Coronary artery (tissue), 2 donors: ENCODE measurements at regions not wholly inside any gene's neighbourhood (a gene's known extent, or its start where the extent isn't known, plus 50 kb on each side); places are given as distances from the start of the nearest gene placed in this dataset.

Experiments
- DNase-seq: peaks from one replicate; pipeline ENCODE4 v3.0.0-alpha.2; 2017; ENCODE audit warnings: low spot score
- H3K27ac ChIP-seq, 2 donors: fragments of 200-600 bp; sonication (generic); one replicate each; pipeline ENCODE4 v1.5.1; 2016 to 2019
- H3K4me3 ChIP-seq: fragments of 200-600 bp; sonication (generic); 2 replicates; pipeline ENCODE4 v1.5.1; 2016; ENCODE audit warnings: mild to moderate bottlenecking, moderate library complexity
- TF ChIP-seq, protein P1 (sequence below): fragments of 200-600 bp; sonication (generic); IDR thresholded peaks from one replicate; pipeline ENCODE4 v1.5.1; 2019; ENCODE audit warnings: antibody characterized with exemption

DNA sequence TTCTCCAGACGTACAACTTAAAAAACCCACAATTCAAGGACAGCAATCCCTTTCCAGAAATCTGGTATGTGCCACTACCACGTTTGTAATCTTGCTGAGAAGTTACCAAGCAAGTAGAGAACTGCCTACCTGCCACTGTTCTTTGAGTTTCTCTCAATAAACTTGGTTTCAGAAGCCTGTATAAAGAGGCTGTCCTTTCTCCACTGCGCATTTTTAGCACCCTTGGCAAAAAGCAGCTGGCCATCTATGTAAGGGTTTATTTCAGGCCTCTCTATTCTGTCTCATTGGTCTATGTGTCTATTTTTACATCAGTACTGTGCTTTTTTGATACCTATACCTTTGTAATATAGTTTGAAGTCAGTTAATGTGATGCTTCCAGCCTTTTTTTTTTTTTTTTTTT, 665.1 kb upstream of the BRINP3 start:
- Histone ChIP-seq H3K27ac (no peak overlapping the region), H3K4me3 (no peak overlapping the region)
- TF ChIP-seq, protein P1, sequence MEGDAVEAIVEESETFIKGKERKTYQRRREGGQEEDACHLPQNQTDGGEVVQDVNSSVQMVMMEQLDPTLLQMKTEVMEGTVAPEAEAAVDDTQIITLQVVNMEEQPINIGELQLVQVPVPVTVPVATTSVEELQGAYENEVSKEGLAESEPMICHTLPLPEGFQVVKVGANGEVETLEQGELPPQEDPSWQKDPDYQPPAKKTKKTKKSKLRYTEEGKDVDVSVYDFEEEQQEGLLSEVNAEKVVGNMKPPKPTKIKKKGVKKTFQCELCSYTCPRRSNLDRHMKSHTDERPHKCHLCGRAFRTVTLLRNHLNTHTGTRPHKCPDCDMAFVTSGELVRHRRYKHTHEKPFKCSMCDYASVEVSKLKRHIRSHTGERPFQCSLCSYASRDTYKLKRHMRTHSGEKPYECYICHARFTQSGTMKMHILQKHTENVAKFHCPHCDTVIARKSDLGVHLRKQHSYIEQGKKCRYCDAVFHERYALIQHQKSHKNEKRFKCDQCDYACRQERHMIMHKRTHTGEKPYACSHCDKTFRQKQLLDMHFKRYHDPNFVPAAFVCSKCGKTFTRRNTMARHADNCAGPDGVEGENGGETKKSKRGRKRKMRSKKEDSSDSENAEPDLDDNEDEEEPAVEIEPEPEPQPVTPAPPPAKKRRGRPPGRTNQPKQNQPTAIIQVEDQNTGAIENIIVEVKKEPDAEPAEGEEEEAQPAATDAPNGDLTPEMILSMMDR: no peak
- DNase-seq: no peak

DNA sequence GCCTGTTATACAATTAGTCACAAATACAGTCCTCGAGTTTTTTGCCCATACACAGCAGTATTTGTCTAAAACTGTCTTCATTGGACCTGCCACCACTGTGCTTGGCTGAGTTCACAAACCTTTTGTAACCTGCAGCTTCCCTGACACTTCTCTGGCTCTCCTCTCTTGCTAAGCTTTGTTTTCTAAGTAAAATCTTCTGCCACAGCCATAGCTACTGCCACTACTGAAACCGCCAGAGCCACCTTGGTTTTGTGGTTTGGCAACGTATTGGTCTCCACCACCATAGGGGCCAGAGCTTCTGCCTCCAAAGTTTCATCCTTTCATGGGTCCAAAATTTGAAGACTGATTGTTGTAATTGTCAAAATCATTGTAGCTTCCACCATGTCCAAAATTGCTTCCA, 668.2 kb upstream of the BRINP3 start:
- TF ChIP-seq, protein P1: no peak
- Histone ChIP-seq H3K4me3 (no peak overlapping the region), H3K27ac (no peak overlapping the region)
- DNase-seq: no peak

DNA sequence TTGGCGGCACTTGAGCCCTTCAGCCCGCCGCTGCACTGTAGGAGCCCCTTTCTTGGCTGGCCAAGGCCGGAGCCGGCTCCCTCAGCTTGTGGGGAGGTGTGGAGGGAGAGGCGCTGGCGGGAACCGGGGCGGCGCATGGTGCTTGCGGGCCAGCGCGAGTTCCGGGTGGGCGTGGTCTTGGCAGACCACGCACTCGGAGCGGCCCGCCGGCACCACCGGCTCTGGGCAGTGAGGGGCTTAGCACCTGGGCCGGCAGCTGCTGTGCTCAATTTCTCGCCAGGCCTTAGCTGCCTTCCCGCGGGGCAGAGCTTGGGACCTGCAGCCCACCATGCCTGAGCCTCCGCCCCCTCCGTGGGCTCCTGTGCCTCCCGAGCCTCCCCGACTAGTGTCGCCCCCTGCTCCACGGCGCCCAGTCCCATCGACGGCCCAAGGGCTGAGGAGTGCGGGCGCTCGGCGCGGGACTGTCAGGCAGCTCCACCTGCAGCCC, 673.7 kb upstream of the BRINP3 start:
- TF ChIP-seq, protein P1: no peak
- DNase-seq: no peak
- Histone ChIP-seq H3K27ac (no peak overlapping the region), H3K4me3 (no peak overlapping the region)

DNA sequence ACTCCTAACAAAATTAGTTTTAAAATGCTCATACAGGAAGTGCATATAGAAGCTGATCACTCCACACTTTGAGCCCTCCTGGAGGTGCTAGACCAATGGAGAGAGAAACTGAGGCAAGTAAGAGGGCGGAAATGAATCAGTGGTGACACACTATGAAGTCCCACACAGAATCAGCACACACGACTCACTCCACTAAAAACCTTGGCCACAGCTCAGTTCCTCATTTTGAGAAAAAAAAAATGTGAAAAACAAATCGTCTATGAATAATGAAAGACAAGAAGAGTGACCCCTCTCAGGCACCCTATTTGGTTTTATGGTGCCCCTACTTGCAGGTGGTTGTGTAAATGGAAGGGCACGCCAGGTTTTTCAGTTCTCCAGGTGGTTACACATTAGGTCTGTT, 675.1 kb upstream of the BRINP3 start:
- Histone ChIP-seq H3K27ac (no peak overlapping the region), H3K4me3 (no peak overlapping the region)
- TF ChIP-seq, protein P1: no peak
- no peak for DNase-seq

DNA sequence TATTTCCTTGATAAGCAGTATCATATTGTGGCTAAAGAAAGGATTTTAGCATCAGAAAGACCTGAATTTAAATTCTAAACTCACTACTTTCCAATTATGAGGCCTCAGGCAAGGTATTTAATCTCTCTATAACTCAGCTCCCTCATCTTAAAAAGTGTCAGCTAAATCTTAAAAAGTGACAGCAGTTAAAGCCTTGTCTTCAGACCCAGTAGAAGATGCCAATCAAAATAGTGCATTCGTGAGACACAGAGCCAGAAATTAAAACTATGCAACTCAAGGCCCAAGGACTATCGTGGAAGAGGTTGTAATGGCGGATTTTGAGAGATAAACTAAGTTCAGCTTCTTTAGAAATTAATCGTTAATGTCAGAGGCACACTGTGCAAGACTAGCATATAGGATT, 677.5 kb upstream of the BRINP3 start:
- H3K4me3 ChIP-seq: no peak overlapping the region

DNA sequence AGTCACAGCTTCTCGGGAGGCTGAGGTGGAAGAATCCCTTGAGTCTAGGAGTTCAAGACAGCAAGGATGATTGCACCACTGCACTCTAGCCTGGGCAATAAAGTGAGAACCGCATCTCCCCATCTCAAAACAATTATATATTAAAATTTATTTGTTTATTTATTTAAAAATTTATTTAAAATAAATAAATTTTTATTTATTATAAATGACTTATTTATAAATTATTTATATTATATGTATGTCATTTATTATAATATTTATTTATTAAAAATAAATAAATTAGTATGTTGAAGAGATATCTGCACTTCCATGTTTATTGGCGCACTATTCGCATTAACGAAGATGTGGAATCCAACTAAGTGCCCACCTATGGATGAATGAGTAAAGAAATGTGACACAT, 683.2 kb upstream of the BRINP3 start:
- TF ChIP-seq, protein P1: no peak
- no peak for DNase-seq
- Histone ChIP-seq H3K27ac (no peak overlapping the region), H3K4me3 (no peak overlapping the region)

More for the DNA sequence above, 677.5 kb upstream of the BRINP3 start:
- TF ChIP-seq, protein P1: no peak
- no peak overlapping the region for H3K27ac ChIP-seq
- no peak for DNase-seq

DNA sequence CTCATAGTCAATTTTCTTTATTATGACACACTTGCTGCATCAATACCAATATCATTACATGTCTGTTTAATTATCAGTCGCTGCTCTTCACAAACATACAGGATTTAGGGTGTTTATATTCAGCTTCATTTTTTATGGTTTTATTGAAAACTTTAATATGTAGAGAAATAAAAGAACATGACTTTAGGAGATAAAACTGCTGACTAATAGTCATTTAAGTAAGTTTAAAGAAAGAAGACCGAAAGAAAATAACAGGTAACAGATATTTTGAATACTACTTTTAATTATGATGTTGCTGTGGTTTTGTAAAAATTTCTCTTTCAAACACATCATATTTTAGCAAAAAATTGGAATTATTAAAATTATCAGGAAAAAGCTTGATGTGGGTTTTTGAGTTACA, 685.1 kb upstream of the BRINP3 start:
- no peak overlapping the region for H3K27ac ChIP-seq
- H3K4me3 ChIP-seq: no peak overlapping the region
- DNase-seq: no peak
- TF ChIP-seq, protein P1: no peak
